ENCODE measurements at regions not wholly inside any gene's neighbourhood (a gene's known extent, or its start where the extent isn't known, plus 50 kb on each side); places are given as distances from the start of the nearest gene placed in this dataset.

- no peak for DNase-seq
These were observed 226.9 kb downstream of the CDC5L start for GRCh38 chr6:44614396-44614795.

- DNase-seq, result no peak
These were observed 228.1 kb downstream of the CDC5L start for GRCh38 chr6:44615621-44616020.

- DNase-seq, result no peak
These were observed 229.9 kb downstream of the CDC5L start for GRCh38 chr6:44617416-44617815.

- no peak for DNase-seq
These were observed 230.9 kb downstream of the CDC5L start for GRCh38 chr6:44618371-44618770.

GRCh38 chr6:44620922-44621321 is 233.4 kb downstream of the CDC5L start:
- DNase-seq, result no peak

- DNase-seq, result no peak
These were observed 234.3 kb downstream of the CDC5L start for GRCh38 chr6:44621846-44622245.

GRCh38 chr6:44622555-44622954 is 235.0 kb downstream of the CDC5L start:
- DNase-seq, result no peak

GRCh38 chr6:44622956-44623355 is 235.4 kb downstream of the CDC5L start:
- DNase-seq, result no peak

GRCh38 chr6:44624226-44624625 is 236.7 kb downstream of the CDC5L start:
- DNase-seq, result no peak

- no peak for DNase-seq
These were observed 237.5 kb downstream of the CDC5L start for GRCh38 chr6:44624936-44625573.

GRCh38 chr6:44625996-44626395 is 238.5 kb downstream of the CDC5L start:
- no peak for DNase-seq

- DNase-seq, result no peak
These were observed 239.1 kb downstream of the CDC5L start for GRCh38 chr6:44626616-44627015.

GRCh38 chr6:44627091-44627882 is 239.8 kb downstream of the CDC5L start:
- DNase-seq, result no peak

GRCh38 chr6:44627883-44628271 is 240.4 kb downstream of the CDC5L start:
- no peak for DNase-seq

GRCh38 chr6:44628347-44628746 is 240.8 kb downstream of the CDC5L start:
- DNase-seq, result no peak

- DNase-seq, result no peak
These were observed 242.1 kb downstream of the CDC5L start for GRCh38 chr6:44629636-44630035.

- no peak for DNase-seq
These were observed 242.9 kb downstream of the CDC5L start for GRCh38 chr6:44630125-44631028.

- DNase-seq, result no peak
These were observed 244.5 kb downstream of the CDC5L start for GRCh38 chr6:44631968-44632367.

GRCh38 chr6:44634321-44634720 is 246.8 kb downstream of the CDC5L start:
- no peak for DNase-seq

GRCh38 chr6:44635486-44635885 is 248.0 kb downstream of the CDC5L start:
- DNase-seq, result no peak

GRCh38 chr6:44636561-44637248 is 249.2 kb downstream of the CDC5L start:
- DNase-seq, result no peak

- DNase-seq, result no peak
These were observed 254.0 kb downstream of the CDC5L start for GRCh38 chr6:44641344-44642031.

Data from stimulated activated naive CD4-positive, alpha-beta T cell (primary cell).